ENCODE measurements at regions not wholly inside any gene's neighbourhood (a gene's known extent, or its start where the extent isn't known, plus 50 kb on each side); places are given as distances from the start of the nearest gene placed in this dataset.
"Not testable (repeated sequence)": the region's sequence is repeated elsewhere in the genome, so short reads cannot be mapped to it uniquely, and the experiment has no call there.

DNA sequence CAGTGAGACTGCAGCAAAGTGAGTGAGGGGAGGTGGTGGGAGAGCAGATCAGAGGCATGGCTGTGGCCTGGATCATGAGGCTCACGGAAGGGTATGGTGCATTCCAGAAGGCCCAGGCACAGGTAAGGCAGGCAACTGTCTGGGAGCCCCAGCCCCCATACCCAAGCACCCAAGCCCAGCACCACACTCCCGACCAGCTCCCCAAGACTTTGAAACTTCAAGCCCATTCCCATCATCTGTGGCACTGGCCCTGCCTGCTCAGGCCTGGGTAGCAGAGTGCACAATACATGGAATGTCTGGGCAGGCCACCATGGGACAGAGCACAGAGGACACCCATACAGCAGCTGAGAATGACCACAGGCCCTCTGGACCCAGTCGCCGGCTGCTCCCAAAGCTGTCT, 202.6 kb upstream of the ARL4C start:
- Mint-ChIP-seq H3K27me3 (ENCODE audit: insufficient read depth, unreplicated experiment) (no peaks in the 10 kb centered on the region), H3K4me3 (ENCODE audit: unreplicated experiment) (no peak overlapping the region)

DNA sequence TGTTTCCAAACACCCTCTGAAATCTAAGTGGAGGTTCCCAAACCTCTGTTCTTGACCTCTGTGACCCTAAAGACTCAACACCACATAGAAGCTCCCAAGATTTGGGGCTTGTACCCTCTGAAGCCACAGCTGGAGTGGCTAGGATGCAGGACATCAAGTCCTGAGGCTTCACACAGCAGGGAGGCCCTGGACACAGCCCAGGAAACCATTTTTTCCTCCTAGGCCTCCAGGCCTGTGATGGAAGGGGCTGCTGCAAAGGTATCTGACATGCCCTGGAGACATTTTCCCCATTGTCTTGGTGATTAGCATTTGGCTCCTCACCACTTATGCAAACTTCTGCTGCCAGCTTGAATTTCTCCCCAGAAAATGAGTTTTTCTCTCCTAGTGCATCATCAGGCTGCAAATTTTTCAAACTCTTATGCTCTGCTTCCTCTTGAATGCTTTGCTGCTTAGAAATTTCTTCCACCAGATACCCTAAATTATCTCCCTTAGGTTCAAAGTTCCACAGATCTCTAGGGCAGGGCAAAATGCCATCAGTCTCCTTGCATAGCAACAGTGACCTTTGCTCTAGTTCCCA, 200.5 kb upstream of the ARL4C start:
- H3K4me1 ChIP-seq; POLR2A ChIA-PET; H3K27ac Mint-ChIP-seq (ENCODE audit: unreplicated experiment); CTCF ChIA-PET; BruUV-seq (replicated peaks); intact Hi-C loops (cut with micrococcal nuclease; ENCODE audit: unreplicated experiment); H3K4me1 Mint-ChIP-seq (ENCODE audit: low read depth, unreplicated experiment); DNase-seq; H3K4me3 Mint-ChIP-seq (ENCODE audit: unreplicated experiment); H3K9me3 ChIP-seq; H3K27me3 ChIP-seq (replicated peaks; ENCODE audit: control insufficient read depth, insufficient read depth, low read length); H3K36me3 ChIP-seq (ENCODE audit: control insufficient read depth, insufficient read depth, low read length); H3K27me3 Mint-ChIP-seq (ENCODE audit: insufficient read depth, unreplicated experiment); H3K36me3 Mint-ChIP-seq (ENCODE audit: insufficient read depth, unreplicated experiment); H3K4me3 ChIP-seq (ENCODE audit: low read depth, low read length): not testable (repeated sequence)
- peaks cover 29% of the 10 kb centered on the region for H3K9me3 Mint-ChIP-seq (ENCODE audit: unreplicated experiment)

More for the DNA sequence above, 202.6 kb upstream of the ARL4C start:
- Mint-ChIP-seq H3K9me3 (ENCODE audit: unreplicated experiment) (peaks cover 29% of the 10 kb centered on the region), H3K36me3 (ENCODE audit: insufficient read depth, unreplicated experiment) (no peaks in the 10 kb centered on the region), H3K27ac (ENCODE audit: unreplicated experiment) (no peak overlapping the region), H3K4me1 (ENCODE audit: low read depth, unreplicated experiment) (peaks cover 10% of the 10 kb centered on the region)
- Histone ChIP-seq H3K4me3 (ENCODE audit: low read depth, low read length) (no peak overlapping the region), H3K27me3 (replicated peaks; ENCODE audit: control insufficient read depth, insufficient read depth, low read length) (no peaks in the 10 kb centered on the region), H3K36me3 (ENCODE audit: control insufficient read depth, insufficient read depth, low read length) (no peaks in the 10 kb centered on the region), H3K4me1 (peaks cover 4% of the 10 kb centered on the region; the same call in 1 of the 2 replicates), H3K9me3 (peaks cover 6% of the 10 kb centered on the region)
- BruUV-seq (replicated peaks): no TSS peak
- TF ChIP-seq, protein P1, sequence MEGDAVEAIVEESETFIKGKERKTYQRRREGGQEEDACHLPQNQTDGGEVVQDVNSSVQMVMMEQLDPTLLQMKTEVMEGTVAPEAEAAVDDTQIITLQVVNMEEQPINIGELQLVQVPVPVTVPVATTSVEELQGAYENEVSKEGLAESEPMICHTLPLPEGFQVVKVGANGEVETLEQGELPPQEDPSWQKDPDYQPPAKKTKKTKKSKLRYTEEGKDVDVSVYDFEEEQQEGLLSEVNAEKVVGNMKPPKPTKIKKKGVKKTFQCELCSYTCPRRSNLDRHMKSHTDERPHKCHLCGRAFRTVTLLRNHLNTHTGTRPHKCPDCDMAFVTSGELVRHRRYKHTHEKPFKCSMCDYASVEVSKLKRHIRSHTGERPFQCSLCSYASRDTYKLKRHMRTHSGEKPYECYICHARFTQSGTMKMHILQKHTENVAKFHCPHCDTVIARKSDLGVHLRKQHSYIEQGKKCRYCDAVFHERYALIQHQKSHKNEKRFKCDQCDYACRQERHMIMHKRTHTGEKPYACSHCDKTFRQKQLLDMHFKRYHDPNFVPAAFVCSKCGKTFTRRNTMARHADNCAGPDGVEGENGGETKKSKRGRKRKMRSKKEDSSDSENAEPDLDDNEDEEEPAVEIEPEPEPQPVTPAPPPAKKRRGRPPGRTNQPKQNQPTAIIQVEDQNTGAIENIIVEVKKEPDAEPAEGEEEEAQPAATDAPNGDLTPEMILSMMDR (IDR thresholded peaks at IDR 0.05; ENCODE audit: insufficient read depth in 1 of 2, low read depth in 1 of 2, low read length in 1 of 2, severe bottlenecking in 1 of 2, unreplicated experiment in 1 of 2): no peak
- DNase-seq: no peak
- CTCF ChIA-PET: no interaction called here
- intact Hi-C loops (cut with micrococcal nuclease; ENCODE audit: unreplicated experiment): no loop called here
- POLR2A ChIA-PET: no interaction called here

DNA sequence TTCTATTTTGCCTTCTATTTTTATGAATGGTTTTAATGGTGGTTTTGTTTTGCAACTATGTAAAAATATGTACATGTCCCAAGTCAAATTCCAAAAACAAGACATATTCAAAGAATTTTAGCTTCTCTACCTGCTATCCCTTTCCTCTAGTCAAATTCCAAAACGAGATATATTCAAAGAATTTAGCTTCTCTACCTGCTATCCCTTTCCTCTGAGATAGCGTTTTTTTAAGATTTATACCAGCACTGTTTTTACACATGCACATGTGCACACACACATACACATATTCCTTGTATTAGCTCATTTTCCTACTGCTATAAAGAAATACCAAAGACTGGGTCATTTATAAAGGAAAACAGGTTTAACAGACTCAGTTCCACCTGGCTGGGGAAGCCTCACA, 199.1 kb upstream of the ARL4C start:
- Mint-ChIP-seq H3K27ac (ENCODE audit: unreplicated experiment) (no peak overlapping the region), H3K36me3 (ENCODE audit: insufficient read depth, unreplicated experiment) (no peaks in the 10 kb centered on the region), H3K9me3 (ENCODE audit: unreplicated experiment) (peaks cover 29% of the 10 kb centered on the region), H3K4me3 (ENCODE audit: unreplicated experiment) (no peak overlapping the region), H3K4me1 (ENCODE audit: low read depth, unreplicated experiment) (peaks cover 9% of the 10 kb centered on the region), H3K27me3 (ENCODE audit: insufficient read depth, unreplicated experiment) (no peaks in the 10 kb centered on the region)
- intact Hi-C loops (cut with micrococcal nuclease; ENCODE audit: unreplicated experiment): no loop called here
- H3K27me3 ChIP-seq (replicated peaks; ENCODE audit: control insufficient read depth, insufficient read depth, low read length): no peaks in the 10 kb centered on the region
- no peaks in the 10 kb centered on the region for H3K36me3 ChIP-seq (ENCODE audit: control insufficient read depth, insufficient read depth, low read length)
- peaks cover 6% of the 10 kb centered on the region for H3K9me3 ChIP-seq
- no peak overlapping the region for H3K4me3 ChIP-seq (ENCODE audit: low read depth, low read length)
- ChIA-PET POLR2A (no interaction called here), CTCF (no interaction called here)
- no TSS peak for BruUV-seq (replicated peaks)
- TF ChIP-seq, protein P1 (IDR thresholded peaks at IDR 0.05; ENCODE audit: insufficient read depth in 1 of 2, low read depth in 1 of 2, low read length in 1 of 2, severe bottlenecking in 1 of 2, unreplicated experiment in 1 of 2): no peak
- no peak for DNase-seq
- no peaks in the 10 kb centered on the region for H3K4me1 ChIP-seq
